CD4-positive, alpha-beta T cell (primary cell): ENCODE measurements at regions not wholly inside any gene's neighbourhood (a gene's known extent, or its start where the extent isn't known, plus 50 kb on each side); places are given as distances from the start of the nearest gene placed in this dataset.

Experiments used
- ATAC-seq: fragments of 200-7000 bp; cut with Tn5 transposase; one replicate; pipeline ENCODE4 v1.10.0; 2022; ENCODE audit warnings: mild to moderate bottlenecking; ENCODE audit not compliant: poor library complexity
- CTCF ChIA-PET: fragments of 350-600 bp; sonication (Branson Sonifier 250); formaldehyde crosslinking; loops from one replicate; lab custom pipeline; 2021; ENCODE audit warnings: antibody characterized with exemption, inconsistent platforms; lab: Charles Lee
- POLR2A ChIA-PET: fragments of 350-600 bp; sonication (Branson Sonifier 250); formaldehyde crosslinking; loops from one replicate; lab custom pipeline; 2021; ENCODE audit warnings: antibody characterized with exemption, inconsistent platforms; lab: Charles Lee
- DNase-seq, 14 experiments: peaks; one replicate each; pipeline ENCODE4 v3.0.0-alpha.2; 2013 to 2020; ENCODE audit warnings: mixed read lengths in 2 of 14
- H3K27ac ChIP-seq, 2 donors: one replicate each; pipeline versions ENCODE4 v1.5.1 to v1.7.0; 2013; ENCODE audit warnings: low read length in 2 of 2, low read depth in 1 of 2, mild to moderate bottlenecking in 1 of 2
- H3K27me3 ChIP-seq, 2 experiments: 1 replicate in 1 of 2; 2 replicates in 1 of 2; pipeline versions ENCODE4 v1.6.1 to v1.7.0; 2013; ENCODE audit warnings: low read length in 2 of 2, control low read depth in 1 of 2, mild to moderate bottlenecking in 1 of 2, moderate library complexity in 1 of 2; ENCODE audit not compliant: insufficient read depth in 2 of 2, control insufficient read depth in 1 of 2
- H3K36me3 ChIP-seq: one replicate; pipeline ENCODE4 v1.6.1; 2013; ENCODE audit warnings: low read length, control low read depth; ENCODE audit not compliant: insufficient read depth
- H3K4me1 ChIP-seq: one replicate; pipeline ENCODE4 v1.6.1; 2013; ENCODE audit warnings: low read length, control low read depth; ENCODE audit not compliant: insufficient read depth
- H3K4me3 ChIP-seq: one replicate; pipeline ENCODE4 v1.5.1; 2013; ENCODE audit warnings: mild to moderate bottlenecking, low read length, moderate library complexity
- H3K9me3 ChIP-seq, 2 experiments: 1 replicate in 1 of 2; 2 replicates in 1 of 2; pipeline versions ENCODE4 v1.6.1 to v1.7.0; 2013; ENCODE audit warnings: low read length in 2 of 2, mild to moderate bottlenecking in 2 of 2, control low read depth in 1 of 2, moderate library complexity in 1 of 2; ENCODE audit not compliant: control insufficient read depth in 1 of 2, insufficient read depth in 1 of 2
- H3K27ac Mint-ChIP-seq: one replicate; pipeline ENCODE4 v1.8.0; 2020; ENCODE audit warnings: mixed read lengths
- H3K27me3 Mint-ChIP-seq: one replicate; pipeline ENCODE4 v1.8.0; 2021; ENCODE audit warnings: mixed read lengths
- H3K36me3 Mint-ChIP-seq: one replicate; pipeline ENCODE4 v1.8.0; 2021; ENCODE audit warnings: low read depth, mixed read lengths
- H3K4me1 Mint-ChIP-seq: one replicate; pipeline ENCODE4 v1.8.0; 2021; ENCODE audit warnings: low read depth, mixed read lengths
- H3K4me3 Mint-ChIP-seq: one replicate; pipeline ENCODE4 v1.8.0; 2020; ENCODE audit warnings: mild to moderate bottlenecking, mixed read lengths
- H3K9me3 Mint-ChIP-seq: one replicate; pipeline ENCODE4 v1.8.0; 2020; ENCODE audit warnings: mixed read lengths
- intact Hi-C, 2 experiments: fragments of 100-400 bp; cut with DNase I in 1 of 2; cut with micrococcal nuclease in 1 of 2; formaldehyde crosslinking; loops; one replicate each; pipeline versions ENCODE4 v1.15.1 to v1.9.0; 2023 to 2025; cut with DNase I, micrococcal nuclease
- TF ChIP-seq, protein P1 (sequence below): fragments of 200-600 bp; IDR thresholded peaks from one replicate; pipeline ENCODE4 v1.8.0; 2022; ENCODE audit warnings: antibody characterized with exemption, mild to moderate bottlenecking

DNA sequence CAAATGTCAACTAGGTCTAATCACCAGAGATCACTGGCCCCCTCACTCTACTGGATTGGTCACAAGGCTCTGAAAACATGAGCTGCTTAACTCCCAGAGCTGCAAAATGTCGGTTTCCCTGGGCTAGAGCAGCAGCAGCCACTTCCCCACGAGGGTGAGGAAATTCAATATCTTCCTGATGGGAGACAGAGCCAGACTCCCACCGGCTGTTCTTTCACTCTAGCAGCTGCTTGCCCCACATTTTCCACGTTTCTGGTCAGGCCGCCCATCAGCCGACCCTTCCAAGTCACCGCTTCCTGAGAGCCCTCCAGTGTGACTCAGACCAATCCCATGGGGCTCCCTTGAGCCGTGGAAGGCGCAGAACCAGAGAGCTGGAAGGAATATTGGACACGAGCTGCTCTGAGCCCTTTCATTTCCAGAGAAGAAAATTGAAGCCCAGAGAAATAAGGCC, 227.0 kb downstream of the ADAMTS15 start:
- TF ChIP-seq, protein P1, sequence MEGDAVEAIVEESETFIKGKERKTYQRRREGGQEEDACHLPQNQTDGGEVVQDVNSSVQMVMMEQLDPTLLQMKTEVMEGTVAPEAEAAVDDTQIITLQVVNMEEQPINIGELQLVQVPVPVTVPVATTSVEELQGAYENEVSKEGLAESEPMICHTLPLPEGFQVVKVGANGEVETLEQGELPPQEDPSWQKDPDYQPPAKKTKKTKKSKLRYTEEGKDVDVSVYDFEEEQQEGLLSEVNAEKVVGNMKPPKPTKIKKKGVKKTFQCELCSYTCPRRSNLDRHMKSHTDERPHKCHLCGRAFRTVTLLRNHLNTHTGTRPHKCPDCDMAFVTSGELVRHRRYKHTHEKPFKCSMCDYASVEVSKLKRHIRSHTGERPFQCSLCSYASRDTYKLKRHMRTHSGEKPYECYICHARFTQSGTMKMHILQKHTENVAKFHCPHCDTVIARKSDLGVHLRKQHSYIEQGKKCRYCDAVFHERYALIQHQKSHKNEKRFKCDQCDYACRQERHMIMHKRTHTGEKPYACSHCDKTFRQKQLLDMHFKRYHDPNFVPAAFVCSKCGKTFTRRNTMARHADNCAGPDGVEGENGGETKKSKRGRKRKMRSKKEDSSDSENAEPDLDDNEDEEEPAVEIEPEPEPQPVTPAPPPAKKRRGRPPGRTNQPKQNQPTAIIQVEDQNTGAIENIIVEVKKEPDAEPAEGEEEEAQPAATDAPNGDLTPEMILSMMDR, result no peak
- POLR2A ChIA-PET, result no interaction called here

DNA sequence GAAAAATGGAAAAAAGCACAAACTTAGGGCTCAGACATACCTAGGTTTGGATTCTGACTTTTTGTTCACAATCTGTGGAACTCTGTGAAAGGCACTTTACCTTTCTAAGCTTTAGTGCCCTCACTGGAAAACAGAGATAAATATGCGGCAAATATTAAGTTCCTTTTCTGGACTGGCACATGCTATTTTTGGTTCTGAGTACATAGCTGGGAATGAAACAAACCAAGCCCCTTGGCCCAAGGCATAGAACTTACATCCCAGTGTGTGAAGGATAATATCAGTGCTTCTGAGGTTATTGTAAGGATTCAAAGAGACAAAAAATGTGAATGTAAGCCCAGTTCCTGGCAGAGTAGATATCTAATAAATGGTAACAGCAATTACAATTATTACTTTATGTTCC, 227.5 kb downstream of the ADAMTS15 start:
- Mint-ChIP-seq H3K36me3 (no peaks in the 10 kb centered on the region), H3K9me3 (peaks cover 17% of the 10 kb centered on the region), H3K4me1 (no peaks in the 10 kb centered on the region), H3K27ac (no peak overlapping the region), H3K27me3 (no peaks in the 10 kb centered on the region), H3K4me3 (no peak overlapping the region)
- Histone ChIP-seq H3K27me3 (peaks cover 0 to 6% of the 10 kb centered on the region in 2 experiments), H3K27ac (no peak overlapping the region), H3K4me3 (no peak overlapping the region), H3K9me3 (peaks cover 8 to 19% of the 10 kb centered on the region in 2 experiments), H3K4me1 (no peaks in the 10 kb centered on the region), H3K36me3 (no peaks in the 10 kb centered on the region)
- DNase-seq (no peak), ATAC-seq (no peak)
- TF ChIP-seq, protein P1, result no peak
- intact Hi-C loops, result no loop called here
- POLR2A ChIA-PET, result no interaction called here
- CTCF ChIA-PET, result no interaction called here

More for the DNA sequence above, 227.0 kb downstream of the ADAMTS15 start:
- ATAC-seq (no peak), DNase-seq (no peak)
- no peaks in the 10 kb centered on the region for H3K4me1 ChIP-seq
- H3K36me3 Mint-ChIP-seq, result no peaks in the 10 kb centered on the region
- H3K36me3 ChIP-seq, result no peaks in the 10 kb centered on the region
- peaks cover 0 to 6% of the 10 kb centered on the region in 2 experiments for H3K27me3 ChIP-seq
- H3K4me3 Mint-ChIP-seq, result no peak overlapping the region
- no peaks in the 10 kb centered on the region for H3K4me1 Mint-ChIP-seq
- no peak overlapping the region for H3K27ac ChIP-seq
- no peak overlapping the region for H3K4me3 ChIP-seq
- no peaks in the 10 kb centered on the region for H3K27me3 Mint-ChIP-seq
- CTCF ChIA-PET, result no interaction called here
- H3K9me3 ChIP-seq, result peaks cover 8 to 19% of the 10 kb centered on the region in 2 experiments
- intact Hi-C loops, result no loop called here
- H3K9me3 Mint-ChIP-seq, result peaks cover 14% of the 10 kb centered on the region
- H3K27ac Mint-ChIP-seq, result no peak overlapping the region

DNA sequence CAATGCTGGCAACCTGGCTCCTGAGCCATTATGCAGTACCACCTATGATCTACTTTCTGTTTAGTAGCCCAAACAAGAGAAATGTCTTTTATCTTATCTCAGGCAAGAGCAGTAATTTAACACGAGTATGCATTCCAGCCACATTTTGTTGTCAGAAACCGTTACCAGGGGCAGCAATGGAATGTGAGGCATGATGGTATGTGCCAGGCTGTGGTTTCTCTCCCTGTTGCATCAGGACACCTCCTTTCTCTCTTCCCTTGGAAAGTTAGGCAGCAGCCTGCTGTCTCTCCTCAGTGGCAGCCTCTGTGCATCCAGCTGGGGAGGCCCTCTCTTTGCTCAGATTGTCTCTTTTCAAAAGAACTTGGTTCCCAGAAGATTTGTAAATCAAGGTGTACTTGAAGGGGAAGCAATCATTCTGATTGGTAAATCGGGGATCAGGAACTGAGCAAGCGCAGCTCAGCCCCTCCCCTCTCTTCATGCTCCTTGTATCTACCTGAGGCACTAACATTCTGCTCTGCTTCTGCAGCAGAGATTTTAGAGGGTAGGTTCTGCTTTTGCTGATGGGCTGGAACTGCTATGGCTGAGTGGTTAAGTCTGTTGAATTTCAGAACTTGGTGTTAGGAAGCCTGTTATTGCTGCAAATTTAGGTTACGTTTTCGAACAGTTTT, 229.2 kb downstream of the ADAMTS15 start:
- Mint-ChIP-seq H3K36me3 (no peaks in the 10 kb centered on the region), H3K27ac (no peak overlapping the region), H3K4me1 (no peaks in the 10 kb centered on the region), H3K4me3 (no peak overlapping the region), H3K9me3 (peaks cover 22% of the 10 kb centered on the region), H3K27me3 (no peaks in the 10 kb centered on the region)
- ATAC-seq (no peak), DNase-seq (no peak)
- Histone ChIP-seq H3K27ac (no peak overlapping the region), H3K9me3 (peaks cover 8 to 19% of the 10 kb centered on the region in 2 experiments), H3K4me1 (no peaks in the 10 kb centered on the region), H3K27me3 (peaks cover 0 to 6% of the 10 kb centered on the region in 2 experiments), H3K4me3 (no peak overlapping the region), H3K36me3 (no peaks in the 10 kb centered on the region)
- intact Hi-C loops, result no loop called here
- TF ChIP-seq, protein P1, result no peak
- ChIA-PET CTCF (no interaction called here), POLR2A (no interaction called here)
